GM04504 (cell line): ENCODE measurements at regions not wholly inside any gene's neighbourhood (a gene's known extent, or its start where the extent isn't known, plus 50 kb on each side); places are given as distances from the start of the nearest gene placed in this dataset.

Experiments
- DNase-seq: peaks from one replicate; pipeline ENCODE4 v3.0.0-alpha.2; 2012; ENCODE audit warnings: low read depth

DNA sequence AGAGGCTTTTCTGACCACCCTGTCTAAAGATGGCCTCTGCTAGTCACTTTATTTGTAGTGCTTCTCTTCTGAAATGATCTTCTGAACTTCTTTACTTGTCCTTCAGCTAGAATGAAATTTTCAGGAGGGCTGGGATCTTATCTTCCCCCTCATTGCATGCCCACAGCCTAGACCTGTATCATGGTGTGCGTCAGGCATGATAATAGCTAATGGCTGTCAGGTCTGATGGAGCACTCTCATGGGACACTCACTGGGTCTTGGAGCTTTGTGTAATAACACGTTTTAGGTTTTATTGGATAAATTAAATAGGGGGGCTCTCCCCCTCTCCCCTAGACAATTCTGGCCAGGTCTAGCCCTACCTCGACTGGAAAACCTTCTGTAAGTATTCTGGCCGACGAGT lies 97.1 kb upstream of the NRXN3 start:
- DNase-seq: no peak

DNA sequence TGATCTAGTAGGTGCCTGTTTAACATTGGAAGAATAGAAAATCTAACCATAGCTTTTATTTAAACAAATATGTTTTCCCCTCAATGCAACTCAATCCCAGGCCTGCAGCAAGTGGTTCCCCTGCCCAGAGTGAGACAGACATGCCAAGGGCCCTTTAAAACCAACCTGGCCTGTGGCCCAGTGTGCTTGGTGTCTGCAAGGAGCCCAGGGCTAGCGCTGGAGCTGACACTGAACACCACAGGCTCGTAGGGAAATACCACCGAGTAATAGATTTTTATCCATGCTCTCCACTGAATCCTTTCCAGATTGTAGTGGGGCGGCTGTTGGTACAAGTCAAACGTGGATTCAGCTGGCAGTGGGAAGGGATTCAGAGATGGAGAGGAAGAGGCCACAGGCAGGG lies 95.6 kb upstream of the NRXN3 start:
- no peak for DNase-seq

DNA sequence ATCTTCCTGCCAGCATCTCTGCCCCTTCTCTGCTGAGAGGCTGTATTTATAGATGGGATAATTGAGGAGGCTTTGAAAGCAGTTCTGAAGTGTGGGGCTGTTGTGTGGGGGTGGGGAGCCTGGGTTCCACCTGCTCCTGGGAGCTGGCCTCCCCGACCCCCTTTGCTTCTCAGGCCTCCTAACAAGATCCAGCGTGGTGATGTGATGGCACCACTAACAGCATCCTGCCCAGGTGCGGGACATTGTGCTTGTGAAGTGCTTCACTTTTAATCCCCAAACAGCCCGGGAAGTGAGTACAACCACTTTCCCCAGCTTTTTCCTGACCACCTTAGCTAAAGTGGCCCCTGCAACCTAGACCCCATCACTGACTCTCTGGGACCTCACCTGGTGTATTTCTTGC lies 95.1 kb upstream of the NRXN3 start:
- DNase-seq: no peak

DNA sequence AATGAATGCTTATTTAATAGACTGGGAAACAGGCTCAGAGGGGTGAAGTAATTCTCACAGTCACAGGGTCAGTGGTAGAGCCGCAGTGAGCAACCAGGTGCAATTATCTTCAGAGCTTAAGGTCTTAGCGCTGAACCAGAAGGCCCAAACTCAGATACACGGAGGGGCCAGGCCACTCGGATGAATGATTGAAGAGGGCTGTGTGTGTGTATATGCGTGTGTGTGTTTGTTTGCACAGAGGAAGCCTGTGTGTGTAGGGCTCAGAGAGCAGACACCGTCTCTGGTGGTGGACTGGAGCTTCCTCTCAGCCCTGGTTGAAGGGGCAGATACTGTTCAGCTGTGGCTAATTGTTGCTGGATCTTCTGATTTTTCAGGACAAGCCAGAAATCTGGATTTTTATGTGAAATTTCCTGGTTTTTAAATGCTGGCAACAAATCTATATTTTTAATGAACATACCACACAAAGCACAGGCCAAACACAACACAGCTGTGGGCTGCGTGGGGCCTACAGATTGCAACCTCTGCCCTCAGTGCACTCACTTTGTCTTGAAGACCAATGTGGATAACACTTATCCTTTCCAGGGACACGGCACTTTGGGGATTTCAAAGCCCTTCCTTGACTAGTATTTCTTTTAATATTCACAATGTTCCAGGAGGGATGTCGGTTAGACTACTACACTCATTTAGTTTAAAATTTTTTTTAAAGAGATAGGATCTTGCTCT lies 94.5 kb upstream of the NRXN3 start:
- no peak for DNase-seq

DNA sequence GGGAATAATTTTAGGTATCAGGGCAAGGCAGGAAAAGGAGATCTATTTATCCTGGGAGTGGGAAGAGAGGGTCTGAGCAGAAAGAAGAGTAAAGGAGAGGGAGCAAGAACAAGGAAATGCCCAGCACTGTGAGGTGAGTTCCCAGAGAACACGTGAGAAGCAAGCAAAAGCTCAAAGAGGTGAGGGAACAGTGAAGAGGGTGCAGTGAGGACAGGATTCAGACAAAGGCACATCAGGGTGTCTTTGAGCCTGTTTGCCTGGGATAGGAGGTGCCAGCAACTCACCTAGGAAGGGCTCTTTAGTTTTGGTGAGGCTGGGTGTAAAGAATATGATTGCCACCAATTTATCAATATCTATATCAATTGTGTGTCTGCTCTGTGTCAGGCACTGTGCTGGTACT lies 88.9 kb upstream of the NRXN3 start:
- DNase-seq: no peak

DNA sequence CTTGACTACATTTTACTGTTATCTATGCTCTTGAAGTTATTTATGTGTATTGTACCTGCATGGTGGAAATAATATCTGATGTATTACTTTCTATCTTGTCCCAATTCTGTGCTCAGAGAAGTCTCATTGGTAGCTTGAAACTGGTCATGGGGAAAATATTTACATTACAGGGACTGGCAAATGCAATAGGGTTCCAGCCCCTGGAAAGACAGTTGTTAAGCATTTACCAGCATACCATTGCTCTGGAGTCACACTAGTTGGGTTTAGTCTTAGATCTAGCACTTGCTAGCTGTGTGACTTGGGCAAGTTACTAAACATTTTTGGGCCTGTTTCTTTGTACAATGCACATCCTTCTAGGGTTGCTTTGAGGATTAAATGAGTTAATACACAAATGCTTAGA lies 86.3 kb upstream of the NRXN3 start:
- DNase-seq: no peak

DNA sequence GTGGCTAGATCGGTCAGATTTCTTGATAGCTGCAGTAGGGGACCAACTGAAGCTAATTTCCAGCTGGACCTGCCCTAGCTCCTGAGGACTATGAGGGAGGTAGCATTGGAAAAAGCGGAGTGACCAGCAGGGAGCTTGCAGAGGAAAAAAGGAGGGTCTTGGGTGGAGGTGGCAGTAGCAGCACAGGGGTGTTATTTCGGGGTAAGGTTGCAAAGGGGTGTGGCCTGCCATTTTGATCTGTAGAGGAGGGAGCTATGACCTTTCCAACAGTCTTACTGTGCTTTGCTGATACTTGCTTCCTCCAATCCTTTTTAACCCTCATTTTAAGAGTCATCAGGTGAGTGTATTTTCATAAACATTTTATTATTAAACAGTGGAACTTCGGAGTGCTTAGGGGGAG lies 83.8 kb upstream of the NRXN3 start:
- DNase-seq: no peak

DNA sequence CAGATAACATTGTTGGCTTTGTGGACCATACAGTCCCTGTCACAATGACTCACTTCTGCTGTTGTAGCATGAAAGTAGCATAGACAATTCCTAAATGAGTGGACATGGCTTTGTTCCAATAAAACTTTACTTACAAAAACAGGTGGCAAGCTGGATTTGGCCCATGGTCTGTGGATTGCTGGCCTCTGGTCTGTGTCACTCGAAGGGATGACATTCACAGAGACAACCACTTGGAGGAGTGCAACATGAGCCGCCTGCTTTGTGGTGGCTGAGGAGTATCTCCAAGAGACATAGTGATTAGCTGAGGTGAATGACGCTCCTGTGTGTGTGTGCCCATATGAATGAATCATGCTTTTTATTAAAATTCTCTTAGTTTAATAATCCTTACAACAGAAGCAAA lies 81.3 kb upstream of the NRXN3 start:
- no peak for DNase-seq

DNA sequence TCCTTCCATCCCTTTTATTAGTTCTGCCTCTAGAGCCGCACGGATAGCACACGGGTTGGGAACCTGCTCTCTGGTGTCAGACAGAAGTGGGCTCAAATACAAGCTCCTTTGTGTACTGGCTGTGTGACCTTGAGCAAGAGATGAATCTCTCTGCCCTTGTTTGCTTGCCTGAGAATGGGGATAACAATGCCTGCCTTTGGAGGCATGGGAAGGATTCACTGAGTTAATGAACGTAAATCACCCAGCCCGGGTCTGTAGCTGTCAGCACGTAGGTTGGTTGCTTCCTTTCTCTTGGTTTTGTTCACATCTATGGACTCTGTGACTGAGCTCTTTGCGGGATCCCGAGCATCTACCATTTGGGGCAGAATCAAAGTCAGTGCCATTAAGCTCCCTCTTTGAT lies 79.3 kb upstream of the NRXN3 start:
- no peak for DNase-seq

DNA sequence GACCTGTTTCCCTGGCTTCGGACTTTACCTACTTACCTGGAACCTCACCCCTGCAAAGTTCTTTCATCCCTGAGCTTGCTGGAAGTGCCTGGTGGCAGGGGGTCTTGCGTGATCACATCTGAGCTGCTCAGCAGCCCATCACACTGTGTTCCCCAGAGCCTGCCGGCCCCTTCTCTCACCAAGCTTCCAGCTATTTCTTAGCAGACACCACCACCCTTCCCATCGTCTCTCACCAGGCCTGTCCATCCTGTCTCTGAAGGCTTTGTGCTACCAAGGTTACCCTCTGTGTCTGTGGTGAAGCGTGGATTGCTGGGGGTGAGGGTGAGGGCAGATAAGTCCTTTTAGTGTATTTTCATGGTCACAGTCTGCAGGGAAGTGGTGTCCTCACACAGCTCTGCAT lies 78.8 kb upstream of the NRXN3 start:
- DNase-seq: no peak

DNA sequence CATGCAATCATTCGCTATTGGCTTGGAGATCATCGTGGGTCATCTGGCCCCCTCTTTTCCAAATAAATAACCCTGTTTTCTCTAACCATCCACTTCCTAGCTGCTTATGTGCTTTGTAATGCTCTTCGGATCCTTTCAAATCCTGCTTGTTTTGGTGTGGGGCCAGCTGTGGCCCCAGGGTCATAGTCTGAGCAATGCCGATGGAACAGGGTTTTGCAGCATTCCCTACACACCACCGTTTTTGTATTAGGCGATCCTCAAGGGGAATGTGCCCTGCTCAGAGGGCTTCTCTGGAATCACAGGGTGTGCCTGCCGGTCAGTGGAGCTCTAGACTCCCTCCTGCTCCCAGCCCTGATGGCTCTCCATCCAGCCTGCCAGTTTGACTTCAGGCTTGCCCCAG lies 78.1 kb upstream of the NRXN3 start:
- no peak for DNase-seq

DNA sequence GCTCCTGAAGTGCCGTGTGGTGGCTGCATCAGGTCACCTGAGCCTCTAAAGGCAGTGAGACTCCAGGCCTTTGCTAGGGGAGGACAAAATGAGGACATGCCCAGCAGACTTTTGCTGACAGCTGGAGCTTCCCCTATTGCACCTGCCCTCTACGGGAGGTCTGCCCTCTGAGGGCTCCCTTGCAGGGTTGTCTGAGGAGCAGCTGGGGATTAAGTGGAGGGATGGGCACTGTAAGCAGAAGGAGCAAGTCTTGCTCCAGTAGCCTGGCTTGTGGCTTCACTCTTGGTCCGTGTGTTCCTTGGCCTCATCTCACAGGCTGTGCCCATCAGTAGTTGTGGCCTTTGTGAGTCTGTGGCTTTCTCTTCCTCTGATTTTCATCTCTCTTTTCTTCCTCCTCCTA lies 66.9 kb upstream of the NRXN3 start:
- DNase-seq: no peak

DNA sequence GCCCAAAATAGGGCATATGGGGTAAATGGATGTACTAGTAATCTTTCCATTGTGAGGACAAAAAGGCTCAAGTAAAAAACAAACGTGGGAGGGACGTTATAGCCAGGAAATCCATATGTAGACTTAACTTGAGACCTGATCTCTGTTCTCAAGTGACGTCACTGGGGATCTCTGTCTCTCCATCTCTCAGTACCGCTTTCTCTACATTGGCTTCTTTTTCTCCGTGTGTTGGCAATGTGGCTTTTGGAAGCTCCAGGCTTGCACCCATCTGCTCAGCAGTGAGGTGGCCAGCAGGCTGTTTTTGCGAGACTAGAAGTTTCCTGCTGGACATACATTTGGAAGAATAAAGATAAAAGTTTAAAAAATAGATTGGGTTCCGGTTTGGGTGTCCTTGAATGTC lies 66.0 kb upstream of the NRXN3 start:
- DNase-seq: no peak

DNA sequence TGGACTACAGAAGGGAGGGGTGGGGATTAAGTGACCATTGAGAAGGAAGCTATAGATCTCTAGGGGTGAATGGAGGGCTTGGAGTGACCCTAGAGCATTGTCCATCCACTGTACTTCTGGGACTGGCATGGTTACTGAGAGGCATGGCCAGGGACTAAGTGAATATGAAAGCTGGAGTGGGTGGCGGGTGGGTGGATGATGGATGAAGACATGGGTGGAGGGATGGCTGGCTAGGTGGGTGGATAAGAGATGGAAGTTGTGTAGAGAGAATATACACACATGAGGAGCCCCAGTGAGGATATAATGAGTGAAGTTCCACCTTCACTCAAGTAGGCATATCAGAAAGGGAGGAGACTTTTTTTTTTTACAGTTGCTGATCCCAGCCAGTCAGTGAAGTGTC lies 65.5 kb upstream of the NRXN3 start:
- DNase-seq: no peak

DNA sequence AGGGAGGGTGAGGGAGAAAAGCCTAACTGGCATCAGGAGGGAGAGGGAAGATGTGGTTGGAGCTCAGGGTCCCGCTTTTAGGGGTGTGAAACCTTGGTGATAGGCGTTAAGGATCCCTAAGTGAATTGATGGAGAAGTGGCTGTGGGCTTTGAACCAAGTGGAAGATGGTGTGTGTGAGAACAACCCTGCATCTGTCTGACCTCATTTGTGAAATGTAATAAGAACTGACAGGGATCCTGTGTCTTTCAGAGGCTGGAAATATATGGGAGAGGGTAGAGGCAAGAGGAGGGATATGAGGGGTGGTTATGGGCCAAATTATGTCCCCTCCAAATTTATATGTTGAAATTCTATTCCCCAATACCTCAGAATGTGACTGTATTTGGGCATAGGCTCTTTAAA lies 63.8 kb upstream of the NRXN3 start:
- no peak for DNase-seq

DNA sequence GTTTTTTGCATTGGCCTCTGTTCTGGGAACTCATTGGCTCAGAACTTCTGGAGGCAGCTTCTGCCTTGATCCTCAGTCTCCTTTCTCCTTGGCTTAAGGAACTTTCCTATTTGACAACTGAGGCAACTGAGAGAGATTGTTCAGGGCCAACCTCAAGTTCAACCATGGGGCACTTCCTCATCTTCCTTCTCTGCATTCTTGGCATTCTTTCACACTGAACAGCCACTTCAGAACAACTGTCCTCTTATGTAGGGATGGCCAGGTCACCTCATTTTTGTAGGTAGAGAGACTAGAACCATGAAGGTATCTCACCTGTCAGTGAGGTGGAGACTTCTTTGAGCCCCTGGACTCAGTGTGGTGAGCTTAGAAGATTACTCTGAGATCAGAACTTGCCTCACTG lies 63.0 kb upstream of the NRXN3 start:
- no peak for DNase-seq

DNA sequence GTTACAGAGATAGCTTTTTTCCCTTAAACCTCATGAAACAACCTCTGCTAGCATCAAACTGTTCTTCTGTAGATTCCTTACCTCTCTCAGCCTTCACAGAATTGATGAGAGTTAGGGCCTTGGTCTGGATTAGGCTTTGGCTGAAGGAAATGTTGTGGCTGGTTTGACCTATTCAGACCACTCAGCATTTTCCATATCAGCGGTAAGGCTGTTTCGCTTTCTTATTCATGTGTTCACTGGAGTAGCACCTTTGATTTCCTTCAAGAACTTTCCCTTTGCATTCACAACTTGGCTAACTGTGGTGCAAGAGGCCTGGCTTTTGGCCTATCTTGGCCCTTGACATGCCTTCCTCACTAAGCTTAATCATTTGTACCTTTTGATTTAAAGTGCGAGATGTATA lies 50.7 kb upstream of the NRXN3 start:
- no peak for DNase-seq
